Tibial artery (tissue), 4 donors: ENCODE measurements at regions not wholly inside any gene's neighbourhood (a gene's known extent, or its start where the extent isn't known, plus 50 kb on each side); places are given as distances from the start of the nearest gene placed in this dataset.

Experiments used
- DNase-seq, 2 donors: peaks; one replicate each; pipeline ENCODE4 v3.0.0-alpha.2; 2019
- H3K27ac ChIP-seq, 2 donors: fragments of 200-600 bp; sonication (generic) in 1 of 2; 1 replicate in 1 of 2; 2 replicates in 1 of 2; pipeline ENCODE4 v1.5.1; 2018 to 2019; ENCODE audit warnings: mild to moderate bottlenecking in 1 of 2
- H3K27me3 ChIP-seq, 2 donors: fragments of 200-600 bp; sonication (generic) in 1 of 2; one replicate each; pipeline versions ENCODE4 v1.5.1 to v1.6.0; 2016 to 2019
- H3K36me3 ChIP-seq, 3 donors: fragments of 200-600 bp; sonication (generic) in 2 of 3; one replicate each; pipeline ENCODE4 v1.5.1; 2016 to 2019; ENCODE audit warnings: mild to moderate bottlenecking in 2 of 3
- H3K4me1 ChIP-seq, 4 donors: fragments of 200-600 bp; sonication (generic) in 2 of 4; 1 replicate in 3 of 4; 2 replicates in 1 of 4; pipeline ENCODE4 v1.5.1; 2016 to 2019
- H3K4me3 ChIP-seq, 2 donors: fragments of 200-600 bp; sonication (generic) in 1 of 2; 1 replicate in 1 of 2; 2 replicates in 1 of 2; pipeline ENCODE4 v1.5.1; 2018 to 2019; ENCODE audit warnings: mild to moderate bottlenecking in 2 of 2
- H3K9me3 ChIP-seq, 3 donors: fragments of 200-600 bp; sonication (generic) in 1 of 3; one replicate each; pipeline ENCODE4 v1.5.1; 2016 to 2019
- CTCF ChIP-seq, 2 experiments: fragments of 200-600 bp in 1 of 2; fragments of 450-650 bp in 1 of 2; IDR thresholded peaks; one replicate each; pipeline ENCODE4 v1.5.1; 2017 to 2019; ENCODE audit warnings: antibody characterized with exemption in 2 of 2, mild to moderate bottlenecking in 1 of 2, moderate library complexity in 1 of 2
- intact Hi-C: fragments of 100-400 bp; cut with DNase I; formaldehyde crosslinking; loops from one replicate; pipeline ENCODE4 v1.15.0; 2023; ENCODE audit warnings: low total_unique reads

GRCh38 chr10:35711615-35712411, 69.7 kb upstream of the FZD8 start:
- peaks cover 0 to 5% of the 10 kb centered on the region in 2 donors for H3K27me3 ChIP-seq
- no peaks in the 10 kb centered on the region for H3K4me1 ChIP-seq
- H3K36me3 ChIP-seq = no peaks in the 10 kb centered on the region
- intact Hi-C loops = no loop called here
- no peak overlapping the region for H3K27ac ChIP-seq
- no peaks in the 10 kb centered on the region for H3K9me3 ChIP-seq
- TF ChIP-seq CTCF (IDR thresholded peaks at IDR 0.05) = no peak
- H3K4me3 ChIP-seq = no peak overlapping the region
- no peak for DNase-seq

- H3K9me3 ChIP-seq = no peaks in the 10 kb centered on the region
- H3K27ac ChIP-seq = no peak overlapping the region
- no peak for DNase-seq
- intact Hi-C loops = no loop called here
- H3K27me3 ChIP-seq = peaks cover 0 to 5% of the 10 kb centered on the region in 2 donors
- H3K36me3 ChIP-seq = no peaks in the 10 kb centered on the region
- H3K4me1 ChIP-seq = no peaks in the 10 kb centered on the region
- no peak for TF ChIP-seq CTCF (IDR thresholded peaks at IDR 0.05)
- H3K4me3 ChIP-seq = no peak overlapping the region
Observed at GRCh38 chr10:35707642-35708425, 65.7 kb upstream of the FZD8 start.

GRCh38 chr10:35706959-35707358, 64.9 kb upstream of the FZD8 start:
- intact Hi-C loops = no loop called here
- H3K4me3 ChIP-seq = no peak overlapping the region
- H3K4me1 ChIP-seq = no peaks in the 10 kb centered on the region
- no peaks in the 10 kb centered on the region for H3K36me3 ChIP-seq
- DNase-seq = no peak
- H3K27ac ChIP-seq = no peak overlapping the region
- TF ChIP-seq CTCF (IDR thresholded peaks at IDR 0.05) = no peak
- no peaks in the 10 kb centered on the region for H3K9me3 ChIP-seq
- H3K27me3 ChIP-seq = peaks cover 0 to 2% of the 10 kb centered on the region in 2 donors

GRCh38 chr10:35705671-35706070, 63.6 kb upstream of the FZD8 start:
- TF ChIP-seq CTCF (IDR thresholded peaks at IDR 0.05) = no peak
- no peaks in the 10 kb centered on the region for H3K36me3 ChIP-seq
- no peaks in the 10 kb centered on the region for H3K4me1 ChIP-seq
- H3K9me3 ChIP-seq = no peaks in the 10 kb centered on the region
- no peaks in the 10 kb centered on the region for H3K27me3 ChIP-seq
- no peak for DNase-seq
- no peak overlapping the region for H3K4me3 ChIP-seq
- no peak overlapping the region for H3K27ac ChIP-seq
- intact Hi-C loops = no loop called here

- no peaks in the 10 kb centered on the region for H3K36me3 ChIP-seq
- DNase-seq = no peak
- TF ChIP-seq CTCF (IDR thresholded peaks at IDR 0.05) = no peak
- no peaks in the 10 kb centered on the region for H3K4me1 ChIP-seq
- no peaks in the 10 kb centered on the region for H3K9me3 ChIP-seq
- H3K27me3 ChIP-seq = no peaks in the 10 kb centered on the region
- H3K27ac ChIP-seq = no peak overlapping the region
- H3K4me3 ChIP-seq = no peak overlapping the region
- intact Hi-C loops = no loop called here
Observed at GRCh38 chr10:35705051-35705450, 63.0 kb upstream of the FZD8 start.
